K562 (cell line): ENCODE measurements at regions not wholly inside any gene's neighbourhood (a gene's known extent, or its start where the extent isn't known, plus 50 kb on each side); places are given as distances from the start of the nearest gene placed in this dataset.
A peak's percentile ranks its signal among the peaks of the same experiment; 100 is the strongest.

Source experiments
- BACH1 ChIP-seq: fragments of 200-800 bp; sonication (Bioruptor generic); IDR thresholded peaks from 2 replicates; pipeline ENCODE4 v1.6.1; 2016; ENCODE audit warnings: missing genetic modification characterization, missing compliant biosample characterization
- BRF1 ChIP-seq: IDR thresholded peaks from 3 replicates; pipeline ENCODE4 v1.6.1; 2011; ENCODE audit warnings: borderline replicate concordance, mild to moderate bottlenecking; ENCODE audit not compliant: insufficient read length; ENCODE audit errors: extremely low read depth
- CHCHD3 ChIP-seq: fragments of 250-450 bp; sonication (Bioruptor Pico); IDR thresholded peaks from 2 replicates; pipeline ENCODE4 v2.1.2; 2022; ENCODE audit warnings: mild to moderate bottlenecking
- CUX1 ChIP-seq: fragments of 200-800 bp; sonication (Bioruptor generic); IDR thresholded peaks from 2 replicates; pipeline ENCODE4 v1.6.1; 2016; ENCODE audit warnings: missing genetic modification characterization, missing compliant biosample characterization
- DMBX1 ChIP-seq: fragments of 250-450 bp; sonication (Bioruptor Pico); IDR thresholded peaks from 2 replicates; pipeline ENCODE4 v1.8.0; 2022; ENCODE audit warnings: inconsistent platforms, mild to moderate bottlenecking, moderate library complexity, borderline replicate concordance
- ERF ChIP-seq: fragments of 450-650 bp; formaldehyde crosslinking; IDR thresholded peaks from 2 replicates; pipeline ENCODE4 v1.4.0; 2020; ENCODE audit warnings: mild to moderate bottlenecking, mixed read lengths
- ETS2 ChIP-seq: IDR thresholded peaks from 2 replicates; pipeline ENCODE4 v1.6.1; 2016; ENCODE audit warnings: borderline replicate concordance, missing genetic modification characterization, mild to moderate bottlenecking, moderate library complexity, missing compliant biosample characterization; ENCODE audit not compliant: poor library complexity, severe bottlenecking
- GATAD2A ChIP-seq: fragments of 450-650 bp; IDR thresholded peaks from 2 replicates; pipeline ENCODE4 v1.6.1; 2017
- GTF2A2 ChIP-seq: IDR thresholded peaks from 2 replicates; pipeline ENCODE4 v1.6.1; 2016; ENCODE audit warnings: mild to moderate bottlenecking, missing genetic modification characterization, missing compliant biosample characterization
- MYC ChIP-seq, 2 experiments: fragments of 250-450 bp in 1 of 2; sonication (Bioruptor Pico) in 1 of 2; IDR thresholded peaks; 2 replicates each; pipeline versions ENCODE4 v1.5.1 to v1.6.1; 2012 to 2021; ENCODE audit warnings: low read depth in 2 of 2, borderline replicate concordance in 1 of 2, improper control_type of control experiment in 1 of 2, low read length in 1 of 2, mild to moderate bottlenecking in 1 of 2, moderate library complexity in 1 of 2
- NCOA4 ChIP-seq: fragments of 450-650 bp; IDR thresholded peaks from 2 replicates; pipeline ENCODE4 v1.6.1; 2018; ENCODE audit warnings: mild to moderate bottlenecking; ENCODE audit not compliant: partially characterized antibody
- NFIC ChIP-seq: fragments of 450-650 bp; IDR thresholded peaks from 2 replicates; pipeline ENCODE4 v1.6.1; 2017; ENCODE audit warnings: mild to moderate bottlenecking, inconsistent platforms
- NFXL1 ChIP-seq: fragments of 450-650 bp; formaldehyde crosslinking; IDR thresholded peaks from 2 replicates; pipeline ENCODE4 v1.4.0; 2021; ENCODE audit warnings: mild to moderate bottlenecking
- POLR2AphosphoS2 ChIP-seq: IDR thresholded peaks from 2 replicates; pipeline ENCODE4 v1.6.1; 2012; ENCODE audit warnings: low read length, improper control_type of control experiment
- POLR2G ChIP-seq: fragments of 200-400 bp; formaldehyde crosslinking; IDR thresholded peaks from 2 replicates; pipeline ENCODE4 v1.6.1; 2017; ENCODE audit warnings: low read depth, mild to moderate bottlenecking, antibody characterized with exemption, low read length, moderate library complexity
- RBM25 ChIP-seq: fragments of 200-400 bp; formaldehyde crosslinking; IDR thresholded peaks from 2 replicates; pipeline ENCODE4 v1.6.1; 2018; ENCODE audit warnings: low read length, low read depth, moderate library complexity; ENCODE audit not compliant: severe bottlenecking
- RFX1 ChIP-seq: fragments of 450-650 bp; IDR thresholded peaks from 2 replicates; pipeline ENCODE4 v1.6.1; 2016; ENCODE audit warnings: mild to moderate bottlenecking, moderate library complexity
- SAFB2 ChIP-seq: fragments of 200-400 bp; formaldehyde crosslinking; IDR thresholded peaks from 2 replicates; pipeline ENCODE4 v1.6.1; 2018; ENCODE audit warnings: borderline replicate concordance, low read length, low read depth, moderate library complexity; ENCODE audit not compliant: severe bottlenecking
- U2AF1 ChIP-seq: fragments of 200-400 bp; formaldehyde crosslinking; optimal IDR thresholded peaks from 2 replicates; pipeline ENCODE3; 2017; ENCODE audit warnings: mild to moderate bottlenecking, low read depth, low read length, moderate library complexity
- ZNF354B ChIP-seq: fragments of 250-450 bp; sonication (Bioruptor Pico); IDR thresholded peaks from 2 replicates; pipeline ENCODE4 v1.4.0; 2020
- TF ChIP-seq, protein P1 (sequence below): sonication (generic); formaldehyde crosslinking; IDR thresholded peaks from 2 replicates; pipeline ENCODE4 v1.4.0; 2020; ENCODE audit warnings: mild to moderate bottlenecking, missing genetic modification reagents
- TF ChIP-seq, protein P2 (sequence below): fragments of 250-450 bp; sonication (Bioruptor Pico); IDR thresholded peaks from 2 replicates; pipeline ENCODE4 v1.5.0; 2020; ENCODE audit warnings: mild to moderate bottlenecking

DNA sequence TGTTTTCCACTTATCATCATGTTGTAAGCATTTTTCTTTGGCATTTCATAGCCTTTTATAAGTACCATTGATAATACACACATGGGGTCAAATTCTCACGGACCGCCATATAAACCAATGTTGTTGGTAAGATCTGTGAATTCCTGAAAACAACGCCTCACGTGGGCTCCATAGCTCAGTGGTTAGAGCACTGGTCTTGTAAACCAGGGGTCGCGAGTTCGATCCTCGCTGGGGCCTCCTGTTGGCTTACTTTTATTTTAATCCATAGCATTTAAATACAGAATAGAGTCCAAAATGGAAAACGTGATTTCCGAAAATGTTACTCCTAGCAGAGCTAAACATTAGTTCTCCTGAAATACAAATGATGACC lies 83.1 kb downstream of the HHIPL2 start (continued):
- peak; percentile 69 for TF ChIP-seq BRF1
- TF ChIP-seq, protein P1, sequence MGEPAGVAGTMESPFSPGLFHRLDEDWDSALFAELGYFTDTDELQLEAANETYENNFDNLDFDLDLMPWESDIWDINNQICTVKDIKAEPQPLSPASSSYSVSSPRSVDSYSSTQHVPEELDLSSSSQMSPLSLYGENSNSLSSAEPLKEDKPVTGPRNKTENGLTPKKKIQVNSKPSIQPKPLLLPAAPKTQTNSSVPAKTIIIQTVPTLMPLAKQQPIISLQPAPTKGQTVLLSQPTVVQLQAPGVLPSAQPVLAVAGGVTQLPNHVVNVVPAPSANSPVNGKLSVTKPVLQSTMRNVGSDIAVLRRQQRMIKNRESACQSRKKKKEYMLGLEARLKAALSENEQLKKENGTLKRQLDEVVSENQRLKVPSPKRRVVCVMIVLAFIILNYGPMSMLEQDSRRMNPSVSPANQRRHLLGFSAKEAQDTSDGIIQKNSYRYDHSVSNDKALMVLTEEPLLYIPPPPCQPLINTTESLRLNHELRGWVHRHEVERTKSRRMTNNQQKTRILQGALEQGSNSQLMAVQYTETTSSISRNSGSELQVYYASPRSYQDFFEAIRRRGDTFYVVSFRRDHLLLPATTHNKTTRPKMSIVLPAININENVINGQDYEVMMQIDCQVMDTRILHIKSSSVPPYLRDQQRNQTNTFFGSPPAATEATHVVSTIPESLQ (CRISPR knock-in tag) = no peak
- TF ChIP-seq NCOA4 = no peak
- no peak for TF ChIP-seq POLR2AphosphoS2
- TF ChIP-seq NFXL1 (CRISPR knock-in tag) = no peak
- no peak for TF ChIP-seq ZNF354B (CRISPR knock-in tag)
- TF ChIP-seq CUX1 = no peak
- TF ChIP-seq CHCHD3 = no peak
- no peak for TF ChIP-seq GATAD2A
- TF ChIP-seq DMBX1 = 0 out of 2 replicates have a peak, but pooled peaks have one; percentile 9
- TF ChIP-seq RBM25 = no peak
- TF ChIP-seq MYC (IDR thresholded peaks at IDR 0.05; ENCODE audit: low read depth, low read length) = no peak; the same call in 1 of the 2 replicates
- no peak for TF ChIP-seq MYC (CRISPR knock-in tag; IDR thresholded peaks at IDR 0.05; ENCODE audit: borderline replicate concordance, low read depth)
- TF ChIP-seq, protein P2, sequence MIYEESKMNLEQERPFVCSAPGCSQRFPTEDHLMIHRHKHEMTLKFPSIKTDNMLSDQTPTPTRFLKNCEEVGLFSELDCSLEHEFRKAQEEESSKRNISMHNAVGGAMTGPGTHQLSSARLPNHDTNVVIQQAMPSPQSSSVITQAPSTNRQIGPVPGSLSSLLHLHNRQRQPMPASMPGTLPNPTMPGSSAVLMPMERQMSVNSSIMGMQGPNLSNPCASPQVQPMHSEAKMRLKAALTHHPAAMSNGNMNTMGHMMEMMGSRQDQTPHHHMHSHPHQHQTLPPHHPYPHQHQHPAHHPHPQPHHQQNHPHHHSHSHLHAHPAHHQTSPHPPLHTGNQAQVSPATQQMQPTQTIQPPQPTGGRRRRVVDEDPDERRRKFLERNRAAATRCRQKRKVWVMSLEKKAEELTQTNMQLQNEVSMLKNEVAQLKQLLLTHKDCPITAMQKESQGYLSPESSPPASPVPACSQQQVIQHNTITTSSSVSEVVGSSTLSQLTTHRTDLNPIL (CRISPR knock-in tag) = no peak
- TF ChIP-seq ERF (CRISPR knock-in tag) = no peak; the same call in 1 of the 2 replicates
- no peak for TF ChIP-seq ETS2 (tag)
- TF ChIP-seq GTF2A2 (tag) = no peak
- TF ChIP-seq BACH1 = no peak
- peak; percentile 63 for TF ChIP-seq NFIC
- TF ChIP-seq RFX1 = no peak
- TF ChIP-seq SAFB2 = no peak
- no peak for TF ChIP-seq U2AF1
- no peak for TF ChIP-seq POLR2G
